ENCODE measurements at regions not wholly inside any gene's neighbourhood (a gene's known extent, or its start where the extent isn't known, plus 50 kb on each side); places are given as distances from the start of the nearest gene placed in this dataset.
"Not testable (repeated sequence)": the region's sequence is repeated elsewhere in the genome, so short reads cannot be mapped to it uniquely, and the experiment has no call there.

DNA sequence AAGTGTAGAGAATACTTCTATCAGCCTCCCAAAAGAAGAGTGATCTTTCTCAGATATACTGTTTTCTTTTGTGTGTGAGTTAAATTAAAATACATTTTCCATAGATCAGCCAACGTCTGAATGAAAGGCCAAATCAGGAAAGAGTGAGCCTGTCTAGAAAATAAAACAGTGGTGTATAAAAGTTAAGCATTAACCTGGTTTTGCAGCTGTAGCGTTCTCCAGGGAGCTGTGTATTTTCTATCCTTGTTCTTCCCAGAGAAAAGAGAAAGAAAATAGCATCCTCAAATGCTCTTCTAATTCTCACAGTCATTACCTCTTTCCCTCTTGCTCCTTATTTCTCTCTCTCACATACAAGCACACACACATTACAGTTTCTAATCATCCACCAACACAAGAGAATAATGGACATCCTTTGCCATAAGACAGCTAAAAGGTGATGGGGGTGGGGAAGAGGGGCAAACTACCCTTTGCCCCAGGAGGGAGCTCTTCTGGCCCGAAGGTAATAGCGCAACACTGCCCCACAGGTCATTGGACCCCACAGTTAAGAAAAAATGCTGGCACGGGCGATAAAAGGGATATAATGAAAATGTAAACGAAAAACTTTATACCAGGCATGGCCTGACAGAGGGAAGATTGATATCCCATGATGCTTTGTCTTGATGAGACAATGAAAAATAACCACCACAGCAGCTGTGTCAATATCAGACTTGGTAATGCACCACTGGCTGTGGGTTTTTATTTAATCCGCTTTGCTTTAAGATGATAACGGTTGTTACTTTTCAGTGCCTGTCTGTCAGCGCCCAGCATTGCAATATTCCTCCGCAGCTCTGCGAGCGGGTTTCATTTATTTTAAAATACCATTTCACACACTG, 150.3 kb downstream of the NUF2 start:
- H3K4me3 ChIP-seq (ENCODE audit: control insufficient read depth, low read depth, low read length) = no peak overlapping the region
- DNase-seq (ENCODE audit: low read depth) = no peak
- TF ChIP-seq, protein P1, sequence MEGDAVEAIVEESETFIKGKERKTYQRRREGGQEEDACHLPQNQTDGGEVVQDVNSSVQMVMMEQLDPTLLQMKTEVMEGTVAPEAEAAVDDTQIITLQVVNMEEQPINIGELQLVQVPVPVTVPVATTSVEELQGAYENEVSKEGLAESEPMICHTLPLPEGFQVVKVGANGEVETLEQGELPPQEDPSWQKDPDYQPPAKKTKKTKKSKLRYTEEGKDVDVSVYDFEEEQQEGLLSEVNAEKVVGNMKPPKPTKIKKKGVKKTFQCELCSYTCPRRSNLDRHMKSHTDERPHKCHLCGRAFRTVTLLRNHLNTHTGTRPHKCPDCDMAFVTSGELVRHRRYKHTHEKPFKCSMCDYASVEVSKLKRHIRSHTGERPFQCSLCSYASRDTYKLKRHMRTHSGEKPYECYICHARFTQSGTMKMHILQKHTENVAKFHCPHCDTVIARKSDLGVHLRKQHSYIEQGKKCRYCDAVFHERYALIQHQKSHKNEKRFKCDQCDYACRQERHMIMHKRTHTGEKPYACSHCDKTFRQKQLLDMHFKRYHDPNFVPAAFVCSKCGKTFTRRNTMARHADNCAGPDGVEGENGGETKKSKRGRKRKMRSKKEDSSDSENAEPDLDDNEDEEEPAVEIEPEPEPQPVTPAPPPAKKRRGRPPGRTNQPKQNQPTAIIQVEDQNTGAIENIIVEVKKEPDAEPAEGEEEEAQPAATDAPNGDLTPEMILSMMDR (conservative IDR thresholded peaks at IDR 0.05; ENCODE audit: control insufficient read depth, insufficient read depth, low read depth, low read length) = no peak

DNA sequence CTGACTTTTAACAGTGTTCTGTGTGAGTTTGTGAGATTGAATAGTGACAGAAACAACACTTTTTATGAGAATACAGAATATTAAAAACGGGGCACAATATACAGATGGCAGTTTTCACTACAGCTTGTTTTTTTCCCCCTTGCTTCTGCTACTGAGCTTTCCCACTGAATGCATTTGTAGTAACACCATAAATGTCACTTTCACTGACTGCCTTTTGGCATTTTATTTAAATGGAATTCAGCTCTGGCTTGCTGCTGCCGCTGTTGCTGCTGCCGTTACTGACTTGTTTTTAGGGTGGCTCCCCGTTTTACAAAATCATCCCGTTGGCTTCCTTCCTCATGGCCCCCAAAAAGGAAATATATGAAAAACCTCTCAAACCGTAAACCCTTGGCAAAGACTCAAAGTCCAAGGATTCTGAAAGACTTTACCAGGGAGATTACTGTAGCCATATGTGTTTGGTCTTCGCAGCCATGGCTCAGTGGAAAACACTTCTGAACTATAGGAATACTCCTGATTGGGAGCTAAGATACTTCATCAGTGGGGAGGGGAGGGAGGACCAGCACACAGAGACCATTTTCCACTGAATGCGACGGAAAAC, 151.0 kb downstream of the NUF2 start:
- TF ChIP-seq, protein P1 (conservative IDR thresholded peaks at IDR 0.05; ENCODE audit: control insufficient read depth, insufficient read depth, low read depth, low read length) = no peak
- H3K4me3 ChIP-seq (ENCODE audit: control insufficient read depth, low read depth, low read length) = no peak overlapping the region
- no peak for DNase-seq (ENCODE audit: low read depth)

DNA sequence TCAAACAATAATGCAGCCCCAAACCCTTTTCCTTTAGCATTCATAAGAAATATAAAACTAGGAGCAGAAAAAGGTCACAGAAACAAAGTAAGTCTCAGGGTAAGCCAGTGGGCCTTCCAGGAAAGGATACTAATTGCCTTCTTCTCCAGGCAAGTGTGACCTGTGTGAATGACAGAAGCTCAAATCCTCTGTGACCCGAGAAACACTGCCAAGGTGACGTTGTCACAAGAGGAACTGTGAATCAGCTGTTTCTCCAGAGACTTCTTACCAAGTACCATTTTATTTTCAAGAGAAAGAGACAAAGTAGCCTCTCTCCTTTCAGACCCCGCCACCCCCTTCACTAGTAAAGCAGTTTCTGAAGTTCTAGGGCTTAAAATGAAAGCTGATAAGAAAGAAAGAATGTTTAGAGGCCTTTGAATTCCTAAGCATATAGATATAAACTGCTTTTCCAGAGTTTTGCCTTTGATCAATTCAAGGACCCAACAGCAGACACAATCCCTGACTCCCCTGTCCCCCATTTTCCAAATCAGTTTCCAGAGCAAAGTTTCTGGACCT, 155.6 kb downstream of the NUF2 start:
- TF ChIP-seq, protein P1 (conservative IDR thresholded peaks at IDR 0.05; ENCODE audit: control insufficient read depth, insufficient read depth, low read depth, low read length) = no peak
- H3K4me3 ChIP-seq (ENCODE audit: control insufficient read depth, low read depth, low read length) = no peak overlapping the region
- no peak for DNase-seq (ENCODE audit: low read depth)

DNA sequence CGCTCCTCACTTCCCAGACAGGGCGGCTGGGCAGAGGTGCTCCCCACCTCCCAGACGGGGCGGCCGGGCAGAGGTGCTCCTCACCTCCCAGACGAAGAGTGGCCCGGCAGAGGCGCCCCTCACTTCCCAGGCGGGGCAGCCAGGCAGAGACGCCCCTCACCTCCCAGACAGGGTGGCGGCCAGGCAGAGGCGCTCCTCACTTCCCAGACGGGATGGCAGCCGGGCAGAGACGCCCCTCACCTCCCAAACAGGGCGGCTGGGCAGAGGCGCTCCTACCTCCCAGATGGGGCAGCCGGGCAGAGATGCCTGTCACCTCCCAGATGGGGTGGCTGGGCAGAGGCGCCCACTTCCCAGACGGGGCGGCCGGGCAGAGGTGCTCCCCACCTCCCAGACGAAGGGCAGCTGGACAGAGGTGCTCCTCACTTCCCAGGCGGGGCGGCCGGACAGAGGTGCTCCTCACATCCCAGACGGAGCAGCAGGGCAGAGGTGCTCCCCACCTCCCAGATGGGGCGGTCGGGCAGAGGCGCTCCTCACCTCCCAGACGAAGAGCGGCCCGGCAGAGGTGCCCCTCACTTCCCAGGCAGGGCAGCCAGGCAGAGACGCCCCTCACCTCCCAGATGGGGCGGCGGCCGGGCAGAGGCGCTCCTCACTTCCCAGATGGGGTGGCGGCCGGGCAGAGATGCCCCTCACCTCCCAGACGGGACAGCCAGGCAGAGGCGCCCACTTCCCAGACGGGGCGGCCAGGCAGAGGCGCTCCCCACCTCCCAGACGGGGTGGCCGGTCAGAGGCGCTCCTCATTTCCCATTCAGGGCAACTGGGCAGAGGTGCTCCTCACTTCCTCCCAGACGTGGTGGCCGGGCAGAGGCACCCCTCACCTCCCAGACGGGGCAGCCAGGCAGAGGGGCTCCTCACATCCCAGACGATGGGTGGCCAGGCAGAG, 176.9 kb downstream of the NUF2 start:
- DNase-seq (ENCODE audit: low read depth); H3K4me3 ChIP-seq (ENCODE audit: control insufficient read depth, low read depth, low read length): not testable (repeated sequence)

DNA sequence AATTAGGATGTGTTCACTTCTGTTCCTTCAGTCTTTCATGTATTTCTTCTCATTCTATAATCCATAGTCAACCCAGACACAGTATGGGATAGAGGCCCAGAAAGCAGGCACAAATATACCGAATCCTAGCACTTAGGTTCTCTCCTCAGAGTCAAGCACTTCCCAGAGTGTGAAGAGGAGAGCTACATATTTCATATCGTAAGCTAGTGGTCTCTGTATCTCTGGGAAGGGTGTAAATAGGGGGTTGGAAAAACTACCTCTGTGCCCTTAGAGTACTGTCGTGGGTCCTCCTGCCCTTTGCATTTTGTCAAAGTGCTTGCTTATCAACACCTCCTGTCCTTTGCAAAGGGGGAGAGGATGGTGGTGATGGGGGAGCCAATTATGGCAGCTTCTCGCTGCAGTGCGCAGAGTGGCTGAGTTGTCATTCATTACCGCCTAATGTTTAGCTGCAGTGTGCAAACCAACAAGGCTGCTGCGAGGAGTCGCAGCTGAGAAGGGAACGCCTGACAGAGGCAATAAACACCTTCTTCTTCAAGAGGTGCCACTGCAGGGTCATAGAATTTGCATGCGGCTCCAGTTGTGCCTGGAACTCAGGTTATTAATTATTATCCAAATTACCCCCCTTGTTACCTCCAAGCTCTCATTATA, 182.7 kb downstream of the NUF2 start:
- TF ChIP-seq, protein P1 (conservative IDR thresholded peaks at IDR 0.05; ENCODE audit: control insufficient read depth, insufficient read depth, low read depth, low read length) = no peak
- H3K4me3 ChIP-seq (ENCODE audit: control insufficient read depth, low read depth, low read length) = no peak overlapping the region
- no peak for DNase-seq (ENCODE audit: low read depth)

DNA sequence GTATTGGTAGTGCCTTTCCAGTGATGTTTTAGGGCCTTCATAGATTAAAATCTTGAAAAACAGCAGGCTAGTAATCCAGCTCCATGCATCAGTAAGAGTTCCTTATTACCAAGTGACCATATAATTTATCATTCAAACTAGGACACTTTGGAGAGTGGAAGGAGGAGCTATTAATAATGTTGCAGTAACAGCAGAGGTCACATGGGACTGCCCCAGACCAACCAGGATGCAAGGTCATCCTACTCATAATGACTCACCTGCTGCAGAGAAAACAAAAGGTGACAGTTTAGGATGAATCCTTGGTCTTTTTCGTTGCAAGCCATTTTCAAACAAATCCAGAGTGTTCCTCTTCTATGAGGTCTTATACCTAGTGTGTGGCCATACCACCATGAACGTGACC, 187.4 kb downstream of the NUF2 start:
- no peak overlapping the region for H3K4me3 ChIP-seq (ENCODE audit: control insufficient read depth, low read depth, low read length)
- DNase-seq (ENCODE audit: low read depth) = peak; percentile 76
- TF ChIP-seq, protein P1 (conservative IDR thresholded peaks at IDR 0.05; ENCODE audit: control insufficient read depth, insufficient read depth, low read depth, low read length) = no peak

Measured in fibroblast of mammary gland (primary cell).